Left ventricle myocardium inferior (tissue), 1 donor: ENCODE measurements at regions not wholly inside any gene's neighbourhood (a gene's known extent, or its start where the extent isn't known, plus 50 kb on each side); places are given as distances from the start of the nearest gene placed in this dataset.
"Not testable (repeated sequence)": the region's sequence is repeated elsewhere in the genome, so short reads cannot be mapped to it uniquely, and the experiment has no call there.

Experiments used
- DNase-seq: peaks from one replicate; pipeline ENCODE4 v3.0.0-alpha.2; 2020
- H3K27ac ChIP-seq: fragments of 200-600 bp; replicated peaks from 2 replicates; pipeline ENCODE4 v1.8.0; 2021
- H3K27me3 ChIP-seq: fragments of 200-600 bp; 2 replicates; pipeline ENCODE4 v1.8.0; 2021; ENCODE audit warnings: low read depth
- H3K36me3 ChIP-seq: fragments of 200-600 bp; 2 replicates; pipeline ENCODE4 v1.8.0; 2021
- H3K4me1 ChIP-seq: fragments of 200-600 bp; 2 replicates; pipeline ENCODE4 v1.8.0; 2021
- H3K4me3 ChIP-seq: fragments of 200-600 bp; 2 replicates; pipeline ENCODE4 v1.8.0; 2021; ENCODE audit warnings: mild to moderate bottlenecking, moderate library complexity
- H3K9me3 ChIP-seq: fragments of 200-600 bp; replicated peaks from 2 replicates; pipeline ENCODE4 v1.8.0; 2021
- CTCF ChIP-seq: fragments of 200-600 bp; IDR thresholded peaks from 2 replicates; pipeline ENCODE4 v1.8.0; 2021; ENCODE audit warnings: antibody characterized with exemption, mild to moderate bottlenecking, borderline replicate concordance
- intact Hi-C: fragments of 100-400 bp; cut with micrococcal nuclease; formaldehyde crosslinking; loops from one replicate; pipeline ENCODE4 v1.11.0; 2022
- donor health status: DM: no; HTN: yes; CAD: no; lungs with severe emphysema.

GRCh38 chr10:33035411-33035810 is 77.4 kb upstream of the ITGB1 start:
- H3K4me3 ChIP-seq: no peak overlapping the region
- DNase-seq: no peak
- H3K27ac ChIP-seq: no peak overlapping the region
- intact Hi-C loops: no loop called here
- H3K36me3 ChIP-seq: no peaks in the 10 kb centered on the region
- H3K4me1 ChIP-seq: no peaks in the 10 kb centered on the region
- H3K27me3 ChIP-seq: no peaks in the 10 kb centered on the region
- no peak for TF ChIP-seq CTCF
- no peaks in the 10 kb centered on the region for H3K9me3 ChIP-seq

GRCh38 chr10:33034931-33035330 is 76.9 kb upstream of the ITGB1 start:
- Histone ChIP-seq H3K27me3 (no peaks in the 10 kb centered on the region), H3K4me3 (no peak overlapping the region), H3K9me3 (no peaks in the 10 kb centered on the region), H3K27ac (no peak overlapping the region), H3K4me1 (no peaks in the 10 kb centered on the region), H3K36me3 (no peaks in the 10 kb centered on the region)
- intact Hi-C loops: no loop called here
- no peak for DNase-seq
- TF ChIP-seq CTCF: no peak

GRCh38 chr10:33032654-33033151 is 74.7 kb upstream of the ITGB1 start:
- no peaks in the 10 kb centered on the region for H3K27me3 ChIP-seq
- H3K36me3 ChIP-seq: no peaks in the 10 kb centered on the region
- H3K9me3 ChIP-seq: no peaks in the 10 kb centered on the region
- H3K4me3 ChIP-seq: no peak overlapping the region
- H3K4me1 ChIP-seq: no peaks in the 10 kb centered on the region
- DNase-seq: no peak
- no peak overlapping the region for H3K27ac ChIP-seq
- TF ChIP-seq CTCF: no peak
- intact Hi-C loops: no loop called here

- intact Hi-C loops: no loop called here
Measured at GRCh38 chr10:33031815-33032653, 74.0 kb upstream of the ITGB1 start.

GRCh38 chr10:33031171-33031570 is 73.1 kb upstream of the ITGB1 start:
- TF ChIP-seq CTCF: no peak
- Histone ChIP-seq H3K4me3 (no peak overlapping the region), H3K4me1 (peaks cover 4% of the 10 kb centered on the region), H3K36me3 (no peaks in the 10 kb centered on the region), H3K9me3 (no peaks in the 10 kb centered on the region), H3K27ac (no peak overlapping the region), H3K27me3 (no peaks in the 10 kb centered on the region)
- DNase-seq: no peak
- intact Hi-C loops: no loop called here

More at GRCh38 chr10:33031815-33032653, 74.0 kb upstream of the ITGB1 start:
- H3K27ac ChIP-seq: no peak overlapping the region
- no peaks in the 10 kb centered on the region for H3K27me3 ChIP-seq
- H3K36me3 ChIP-seq: no peaks in the 10 kb centered on the region
- no peak for TF ChIP-seq CTCF
- no peak overlapping the region for H3K4me3 ChIP-seq
- no peaks in the 10 kb centered on the region for H3K9me3 ChIP-seq
- no peaks in the 10 kb centered on the region for H3K4me1 ChIP-seq
- DNase-seq: no peak

GRCh38 chr10:33028515-33028914 is 70.5 kb upstream of the ITGB1 start:
- intact Hi-C loops, H3K36me3 ChIP-seq, H3K27ac ChIP-seq, H3K27me3 ChIP-seq, DNase-seq, H3K4me3 ChIP-seq, H3K9me3 ChIP-seq, H3K4me1 ChIP-seq: not testable (repeated sequence)
